ENCODE measurements at regions not wholly inside any gene's neighbourhood (a gene's known extent, or its start where the extent isn't known, plus 50 kb on each side); places are given as distances from the start of the nearest gene placed in this dataset.

- TF ChIP-seq CTCF (IDR thresholded peaks at IDR 0.05) (no peak), EZH2phosphoT487 (IDR thresholded peaks at IDR 0.05) (no peak), EZH2 (IDR thresholded peaks at IDR 0.05) (no peak)
Observed at GRCh38 chr5:174522480-174523260, 201.7 kb upstream of the MSX2 start.

Data from neural progenitor cell (in vitro differentiated cells).